ENCODE measurements at regions not wholly inside any gene's neighbourhood (a gene's known extent, or its start where the extent isn't known, plus 50 kb on each side); places are given as distances from the start of the nearest gene placed in this dataset.

GRCh38 chr1:60411591-60411990 is 338.0 kb upstream of the C1orf87 start:
- DNase-seq: no peak

- no peak for DNase-seq
These were observed 329.2 kb upstream of the C1orf87 start for GRCh38 chr1:60402816-60403215.

- DNase-seq: no peak
These were observed 328.6 kb upstream of the C1orf87 start for GRCh38 chr1:60402216-60402615.

- DNase-seq: no peak
These were observed 320.9 kb upstream of the C1orf87 start for GRCh38 chr1:60394436-60394835.

- DNase-seq: no peak
These were observed 317.2 kb upstream of the C1orf87 start for GRCh38 chr1:60390593-60391282.

- DNase-seq: no peak
These were observed 314.8 kb upstream of the C1orf87 start for GRCh38 chr1:60388092-60388987.

GRCh38 chr1:60387175-60387574 is 313.6 kb upstream of the C1orf87 start:
- DNase-seq: no peak

GRCh38 chr1:60386249-60386648 is 312.7 kb upstream of the C1orf87 start:
- no peak for DNase-seq

- no peak for DNase-seq
These were observed 302.6 kb upstream of the C1orf87 start for GRCh38 chr1:60376196-60376595.

GRCh38 chr1:60374537-60374936 is 301.0 kb upstream of the C1orf87 start:
- no peak for DNase-seq

GRCh38 chr1:60367532-60367931 is 294.0 kb upstream of the C1orf87 start:
- DNase-seq: no peak

- DNase-seq: no peak
These were observed 285.9 kb upstream of the C1orf87 start for GRCh38 chr1:60359431-60359830.

- DNase-seq: no peak
These were observed 277.0 kb upstream of the C1orf87 start for GRCh38 chr1:60350531-60350930.

GRCh38 chr1:60348884-60349283 is 275.3 kb upstream of the C1orf87 start:
- DNase-seq: no peak

- DNase-seq: no peak
These were observed 272.1 kb upstream of the C1orf87 start for GRCh38 chr1:60345621-60346020.

- DNase-seq: no peak
These were observed 271.5 kb upstream of the C1orf87 start for GRCh38 chr1:60345049-60345448.

- DNase-seq: no peak
These were observed 270.2 kb upstream of the C1orf87 start for GRCh38 chr1:60343736-60344135.

- no peak for DNase-seq
These were observed 269.0 kb upstream of the C1orf87 start for GRCh38 chr1:60342569-60342968.

- DNase-seq: no peak
These were observed 267.7 kb upstream of the C1orf87 start for GRCh38 chr1:60341274-60341673.

GRCh38 chr1:60331647-60332046 is 258.1 kb upstream of the C1orf87 start:
- DNase-seq: no peak

GRCh38 chr1:60329651-60330050 is 256.1 kb upstream of the C1orf87 start:
- DNase-seq: no peak

GRCh38 chr1:60311838-60312237 is 238.3 kb upstream of the C1orf87 start:
- no peak for DNase-seq

- no peak for DNase-seq
These were observed 226.0 kb upstream of the C1orf87 start for GRCh38 chr1:60299581-60299980.

GRCh38 chr1:60298290-60298689 is 224.7 kb upstream of the C1orf87 start:
- no peak for DNase-seq
